ENCODE measurements at regions not wholly inside any gene's neighbourhood (a gene's known extent, or its start where the extent isn't known, plus 50 kb on each side); places are given as distances from the start of the nearest gene placed in this dataset.

DNA sequence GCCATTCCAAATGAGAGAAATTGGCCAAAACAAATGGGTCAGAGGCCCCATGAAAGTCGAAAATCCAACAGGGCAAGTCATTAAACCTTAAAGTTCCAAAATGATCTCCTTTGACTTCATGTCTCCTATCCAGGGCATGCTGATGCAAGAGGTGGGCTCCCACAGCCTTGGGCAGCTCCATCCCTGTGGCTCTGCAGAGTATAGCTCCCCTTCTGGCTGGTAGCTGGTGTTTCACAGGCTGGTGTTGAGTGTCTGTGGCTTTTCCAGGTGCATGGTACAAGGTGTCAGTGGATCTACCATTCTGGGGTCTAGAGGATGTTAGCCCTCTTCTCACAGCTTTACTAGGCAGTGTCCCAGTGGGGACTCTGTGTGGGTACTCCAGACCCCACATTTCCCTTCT, 115.2 kb upstream of the LAMA2 start:
- no peaks in the 10 kb centered on the region for H3F3A ChIP-seq (ENCODE audit: control insufficient read depth, insufficient read depth)
- H3K36me3 ChIP-seq (ENCODE audit: control insufficient read depth, low read length), result no peaks in the 10 kb centered on the region
- H3K4me2 ChIP-seq (ENCODE audit: low read length), result no peak overlapping the region
- no peaks in the 10 kb centered on the region for H3K4me1 ChIP-seq (ENCODE audit: control insufficient read depth, low read length)
- no peak overlapping the region for H3K27ac ChIP-seq (ENCODE audit: low read depth, low read length)
- H3K27me3 ChIP-seq (ENCODE audit: control insufficient read depth, low read length), result no peaks in the 10 kb centered on the region
- no peak for TF ChIP-seq EZH2phosphoT487 (IDR thresholded peaks at IDR 0.05; ENCODE audit: borderline replicate concordance, low read length)
- TF ChIP-seq, protein P1, sequence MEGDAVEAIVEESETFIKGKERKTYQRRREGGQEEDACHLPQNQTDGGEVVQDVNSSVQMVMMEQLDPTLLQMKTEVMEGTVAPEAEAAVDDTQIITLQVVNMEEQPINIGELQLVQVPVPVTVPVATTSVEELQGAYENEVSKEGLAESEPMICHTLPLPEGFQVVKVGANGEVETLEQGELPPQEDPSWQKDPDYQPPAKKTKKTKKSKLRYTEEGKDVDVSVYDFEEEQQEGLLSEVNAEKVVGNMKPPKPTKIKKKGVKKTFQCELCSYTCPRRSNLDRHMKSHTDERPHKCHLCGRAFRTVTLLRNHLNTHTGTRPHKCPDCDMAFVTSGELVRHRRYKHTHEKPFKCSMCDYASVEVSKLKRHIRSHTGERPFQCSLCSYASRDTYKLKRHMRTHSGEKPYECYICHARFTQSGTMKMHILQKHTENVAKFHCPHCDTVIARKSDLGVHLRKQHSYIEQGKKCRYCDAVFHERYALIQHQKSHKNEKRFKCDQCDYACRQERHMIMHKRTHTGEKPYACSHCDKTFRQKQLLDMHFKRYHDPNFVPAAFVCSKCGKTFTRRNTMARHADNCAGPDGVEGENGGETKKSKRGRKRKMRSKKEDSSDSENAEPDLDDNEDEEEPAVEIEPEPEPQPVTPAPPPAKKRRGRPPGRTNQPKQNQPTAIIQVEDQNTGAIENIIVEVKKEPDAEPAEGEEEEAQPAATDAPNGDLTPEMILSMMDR (IDR thresholded peaks at IDR 0.05; ENCODE audit: low read depth, low read length, poor library complexity, severe bottlenecking), result no peak
- no peak overlapping the region for H3K4me3 ChIP-seq (ENCODE audit: low read length)
- no peaks in the 10 kb centered on the region for H3K79me2 ChIP-seq (ENCODE audit: control insufficient read depth, low read length)
- H3K9me3 ChIP-seq (ENCODE audit: control insufficient read depth, insufficient read depth, low read length), result no peaks in the 10 kb centered on the region
- no peaks in the 10 kb centered on the region for H3K9me2 ChIP-seq (replicated peaks; ENCODE audit: control insufficient read depth, low read length)
- no peaks in the 10 kb centered on the region for H4K20me1 ChIP-seq (ENCODE audit: control insufficient read depth, insufficient read depth, low read depth, low read length)

DNA sequence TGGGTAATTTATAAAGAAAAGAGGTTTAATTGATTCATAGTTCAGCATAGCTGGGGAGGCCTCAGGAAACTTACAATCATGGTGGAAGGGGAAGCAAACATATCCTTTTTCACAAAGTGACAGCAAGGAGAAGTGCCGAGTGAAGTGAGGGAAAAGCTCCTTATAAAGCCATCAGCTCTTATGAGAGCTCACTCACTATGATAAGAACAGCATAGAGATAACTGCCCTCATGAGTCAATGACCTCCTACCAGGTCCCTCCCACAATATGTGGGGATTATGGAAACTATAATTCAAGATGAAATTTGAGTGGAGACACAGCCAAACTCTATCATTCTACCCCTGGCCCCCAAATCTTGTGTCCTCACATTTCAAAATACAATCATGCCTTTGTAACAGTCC, 115.8 kb upstream of the LAMA2 start:
- H3K4me1 ChIP-seq (ENCODE audit: control insufficient read depth, low read length), result no peaks in the 10 kb centered on the region
- H3K4me3 ChIP-seq (ENCODE audit: low read length), result no peak overlapping the region
- H3K27me3 ChIP-seq (ENCODE audit: control insufficient read depth, low read length), result no peaks in the 10 kb centered on the region
- no peaks in the 10 kb centered on the region for H3F3A ChIP-seq (ENCODE audit: control insufficient read depth, insufficient read depth)
- H3K27ac ChIP-seq (ENCODE audit: low read depth, low read length), result no peak overlapping the region
- no peaks in the 10 kb centered on the region for H4K20me1 ChIP-seq (ENCODE audit: control insufficient read depth, insufficient read depth, low read depth, low read length)
- no peak for TF ChIP-seq EZH2phosphoT487 (IDR thresholded peaks at IDR 0.05; ENCODE audit: borderline replicate concordance, low read length)
- TF ChIP-seq, protein P1 (IDR thresholded peaks at IDR 0.05; ENCODE audit: low read depth, low read length, poor library complexity, severe bottlenecking), result no peak
- H3K36me3 ChIP-seq (ENCODE audit: control insufficient read depth, low read length), result no peaks in the 10 kb centered on the region
- H3K4me2 ChIP-seq (ENCODE audit: low read length), result no peak overlapping the region
- H3K79me2 ChIP-seq (ENCODE audit: control insufficient read depth, low read length), result no peaks in the 10 kb centered on the region
- no peaks in the 10 kb centered on the region for H3K9me3 ChIP-seq (ENCODE audit: control insufficient read depth, insufficient read depth, low read length)
- H3K9me2 ChIP-seq (replicated peaks; ENCODE audit: control insufficient read depth, low read length), result no peaks in the 10 kb centered on the region

DNA sequence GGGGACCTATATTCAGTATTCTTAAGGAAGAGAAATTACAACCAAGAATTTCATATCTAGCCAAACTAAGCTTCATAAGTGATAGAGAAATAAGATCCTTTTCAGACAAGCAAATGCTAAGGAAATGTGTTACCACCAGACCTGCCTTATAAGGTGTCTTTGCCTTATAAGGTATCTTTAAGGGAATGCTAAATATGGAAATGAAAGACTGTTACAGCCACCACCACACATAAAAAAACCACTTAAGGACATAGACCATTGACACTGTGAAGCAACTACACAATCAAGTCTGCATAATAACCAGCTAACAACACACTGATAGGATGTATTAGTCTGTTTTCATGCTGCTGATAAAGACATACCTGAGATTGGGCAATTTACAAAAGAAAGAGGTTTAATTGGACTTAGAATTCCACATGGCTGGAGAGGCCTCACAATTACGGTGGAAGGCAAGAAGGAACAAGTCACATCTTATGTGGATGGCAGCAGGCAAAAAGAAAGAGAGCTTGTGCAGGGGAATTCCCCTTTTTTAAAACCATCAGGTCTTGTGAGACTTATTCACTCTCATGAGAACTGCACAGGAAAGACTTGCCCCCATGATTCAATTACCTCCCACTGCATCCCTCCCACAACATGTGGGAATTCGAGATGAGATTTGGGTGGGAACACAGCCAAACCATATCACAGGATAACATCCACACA, 119.2 kb upstream of the LAMA2 start:
- TF ChIP-seq EZH2phosphoT487 (IDR thresholded peaks at IDR 0.05; ENCODE audit: borderline replicate concordance, low read length), result no peak
- TF ChIP-seq, protein P1 (IDR thresholded peaks at IDR 0.05; ENCODE audit: low read depth, low read length, poor library complexity, severe bottlenecking), result no peak
- Histone ChIP-seq H3K79me2 (ENCODE audit: control insufficient read depth, low read length) (no peaks in the 10 kb centered on the region), H3K4me2 (ENCODE audit: low read length) (no peak overlapping the region), H3K9me3 (ENCODE audit: control insufficient read depth, insufficient read depth, low read length) (no peaks in the 10 kb centered on the region), H3K36me3 (ENCODE audit: control insufficient read depth, low read length) (no peaks in the 10 kb centered on the region), H3K27me3 (ENCODE audit: control insufficient read depth, low read length) (no peaks in the 10 kb centered on the region), H3F3A (ENCODE audit: control insufficient read depth, insufficient read depth) (no peaks in the 10 kb centered on the region), H3K9me2 (replicated peaks; ENCODE audit: control insufficient read depth, low read length) (no peaks in the 10 kb centered on the region), H3K27ac (ENCODE audit: low read depth, low read length) (no peak overlapping the region), H3K4me3 (ENCODE audit: low read length) (no peak overlapping the region), H3K4me1 (ENCODE audit: control insufficient read depth, low read length) (no peaks in the 10 kb centered on the region), H4K20me1 (ENCODE audit: control insufficient read depth, insufficient read depth, low read depth, low read length) (no peaks in the 10 kb centered on the region)

All from DOHH2 (cell line).